CD4-positive, alpha-beta T cell treated with Interleukin-17A for 1 hour (primary cell): ENCODE measurements at regions not wholly inside any gene's neighbourhood (a gene's known extent, or its start where the extent isn't known, plus 50 kb on each side); places are given as distances from the start of the nearest gene placed in this dataset.

ENCODE experiments used
- DNase-seq: peaks from one replicate; pipeline ENCODE4 v3.0.0-alpha.2; 2020

DNA sequence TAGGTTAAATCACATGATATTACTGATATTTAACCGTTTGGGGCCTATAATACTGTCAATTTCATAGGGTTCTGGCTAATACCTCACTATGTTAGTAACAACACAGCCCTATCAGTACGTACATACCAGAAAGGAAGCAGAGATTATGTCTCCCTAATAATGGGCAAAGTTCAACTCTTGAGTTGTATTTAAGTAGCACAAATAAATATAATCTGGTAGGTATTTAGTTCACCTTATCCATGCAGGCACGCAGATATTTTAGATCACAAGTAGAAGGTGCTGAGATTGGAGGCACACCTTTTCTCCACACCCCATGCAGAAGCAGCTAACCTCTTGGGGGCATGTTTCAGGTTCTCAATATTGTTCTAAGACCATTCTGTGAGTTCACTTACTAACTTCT is 118.9 kb downstream of the IRS1 start:
- DNase-seq, result no peak

DNA sequence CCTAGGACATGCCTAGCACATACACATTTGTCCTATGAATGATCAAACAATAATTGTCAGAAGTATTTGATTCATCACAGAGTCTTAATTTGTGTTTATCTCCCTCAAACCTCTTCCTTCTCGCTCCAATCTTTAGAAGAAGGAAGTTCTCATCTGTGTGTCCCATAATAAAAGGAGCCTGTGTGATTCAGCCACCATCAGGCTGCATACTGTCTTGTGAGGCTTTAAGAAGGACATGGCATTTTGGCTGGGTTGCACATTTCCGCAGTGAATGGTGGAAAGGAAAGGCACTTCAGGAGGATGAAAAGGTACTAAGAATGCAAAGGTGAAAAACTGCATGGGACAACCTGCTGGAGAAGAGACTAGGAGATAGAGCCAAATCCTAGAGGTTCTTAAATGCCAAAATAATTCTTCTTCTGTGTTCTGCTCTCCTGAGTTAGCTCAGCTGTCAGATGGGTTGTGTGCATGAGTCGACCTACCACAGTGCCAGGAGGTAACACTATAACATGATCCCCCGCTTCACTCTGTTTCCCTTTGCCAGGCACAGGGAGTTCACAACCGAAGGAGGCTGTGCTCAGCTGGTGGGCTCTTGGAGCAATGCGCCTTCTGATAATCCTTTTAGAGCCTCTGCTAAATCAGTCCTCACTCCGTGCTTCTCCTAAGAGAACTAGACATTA is 120.1 kb downstream of the IRS1 start:
- no peak for DNase-seq

DNA sequence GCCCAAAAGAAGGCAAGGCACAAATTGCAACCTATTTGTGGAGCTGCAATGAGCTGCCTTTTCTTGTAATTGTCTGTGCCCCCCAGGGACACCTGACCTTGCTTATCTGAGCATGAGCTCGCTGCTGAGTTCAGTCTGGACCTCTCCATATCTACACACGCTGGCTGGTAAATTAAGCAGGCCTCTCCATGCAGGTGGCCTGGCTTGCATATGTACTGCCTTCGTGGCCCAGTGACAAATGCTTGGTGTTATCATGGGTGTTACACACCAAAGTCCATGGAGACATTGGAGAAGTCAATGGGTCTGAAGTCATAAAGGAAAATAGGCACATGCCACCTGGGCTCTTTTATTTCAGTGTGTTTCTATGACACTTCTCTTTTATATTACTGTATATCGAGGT is 121.2 kb downstream of the IRS1 start:
- no peak for DNase-seq

DNA sequence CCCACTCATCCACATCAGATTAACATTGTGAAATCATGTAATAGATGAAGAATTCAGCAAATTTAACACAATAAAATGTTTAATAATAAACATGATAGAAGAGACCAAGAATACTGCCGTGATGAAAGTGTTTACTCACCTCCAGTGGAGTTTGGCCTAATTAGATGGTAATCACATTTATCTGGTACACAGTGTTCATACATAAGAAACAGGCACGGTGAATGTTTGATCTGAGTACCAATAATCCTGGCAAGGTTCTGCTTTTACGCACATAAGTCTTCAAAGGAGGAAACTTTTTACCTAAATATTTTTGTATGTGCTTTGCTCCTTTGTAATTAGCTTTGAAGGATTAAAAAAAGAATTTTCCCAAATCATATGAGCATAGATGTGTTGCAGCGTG is 122.5 kb downstream of the IRS1 start:
- DNase-seq, result no peak

DNA sequence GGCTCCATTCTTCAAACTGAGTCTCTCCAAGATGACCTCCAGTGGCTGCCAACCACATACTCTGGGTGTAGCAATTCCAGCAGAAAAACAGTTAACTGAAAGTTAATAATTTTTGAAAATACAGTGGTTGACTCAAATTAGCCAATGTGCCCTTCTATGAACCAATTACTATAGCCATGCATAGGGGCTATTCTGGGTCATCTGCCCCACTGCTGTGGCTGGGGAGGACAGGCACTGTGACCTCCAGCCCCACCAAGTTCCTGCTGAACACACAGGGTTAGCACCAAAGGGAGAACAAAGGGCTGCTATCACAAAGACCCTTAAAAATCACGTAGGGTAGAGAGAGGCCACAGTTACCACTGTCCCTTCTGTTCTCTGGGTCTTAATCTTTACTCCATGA is 123.0 kb downstream of the IRS1 start:
- no peak for DNase-seq

DNA sequence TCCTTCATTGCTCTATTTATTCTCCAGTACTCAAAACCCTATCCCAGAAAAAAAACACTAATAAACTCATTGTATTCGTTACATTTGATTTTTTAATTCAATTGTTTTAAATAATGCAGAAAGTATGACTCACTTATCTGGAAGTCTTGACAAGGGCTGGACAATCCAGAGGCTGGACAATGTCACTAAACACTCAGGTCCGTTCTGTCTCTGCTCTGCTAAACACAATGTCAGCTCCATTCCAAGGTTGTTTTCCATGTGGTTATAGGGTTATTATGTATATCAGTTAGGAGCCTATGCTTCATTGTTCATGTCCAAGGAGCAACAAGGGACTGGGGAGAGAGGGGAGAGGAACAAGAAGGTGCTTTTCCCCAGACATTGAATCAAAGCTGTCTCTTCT is 125.5 kb downstream of the IRS1 start:
- DNase-seq, result no peak

DNA sequence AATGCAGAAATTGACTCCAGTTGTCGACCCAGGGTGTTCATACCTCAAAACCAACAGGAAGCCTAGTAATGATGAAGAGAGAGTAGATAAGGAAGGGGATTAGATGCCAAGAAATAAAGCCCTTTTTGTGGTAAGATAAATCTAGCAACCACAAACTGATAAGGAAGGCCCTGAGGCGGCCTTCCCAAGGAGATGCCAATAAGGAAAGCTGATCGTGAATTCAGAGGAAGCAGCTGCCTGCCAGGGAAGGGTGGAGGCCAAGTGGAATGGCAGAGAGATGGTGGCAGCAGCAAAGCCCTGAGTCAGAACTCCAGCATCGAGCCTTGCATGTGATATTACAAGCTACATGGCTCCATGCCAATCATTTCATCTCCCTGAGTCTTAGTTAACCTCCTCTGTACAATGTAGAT is 126.3 kb downstream of the IRS1 start:
- DNase-seq, result no peak

DNA sequence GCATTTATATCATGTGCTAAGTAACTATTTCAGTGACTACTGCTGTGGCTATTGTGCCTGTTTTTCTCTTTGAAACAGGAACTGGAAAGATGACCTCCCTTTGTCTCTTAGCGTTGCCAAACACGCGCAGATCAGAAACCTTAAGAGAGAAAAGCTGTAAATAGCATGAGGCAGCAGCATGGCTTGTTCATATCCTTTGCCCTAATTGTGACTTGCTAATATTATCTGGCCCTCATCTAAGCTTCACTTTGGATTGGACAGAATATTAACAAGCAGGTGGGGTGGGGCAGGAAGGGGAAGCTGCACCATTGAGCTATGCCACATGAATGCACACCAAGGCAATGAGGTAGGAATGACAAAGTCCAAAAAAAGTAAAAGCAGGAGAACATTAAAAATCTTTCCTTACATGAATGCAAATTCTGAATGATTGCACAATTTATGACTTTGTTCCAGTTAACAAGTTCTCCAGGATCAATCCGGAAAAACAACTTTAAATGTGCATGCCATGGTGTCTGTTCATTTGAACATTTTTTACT is 128.4 kb downstream of the IRS1 start:
- DNase-seq, result no peak

DNA sequence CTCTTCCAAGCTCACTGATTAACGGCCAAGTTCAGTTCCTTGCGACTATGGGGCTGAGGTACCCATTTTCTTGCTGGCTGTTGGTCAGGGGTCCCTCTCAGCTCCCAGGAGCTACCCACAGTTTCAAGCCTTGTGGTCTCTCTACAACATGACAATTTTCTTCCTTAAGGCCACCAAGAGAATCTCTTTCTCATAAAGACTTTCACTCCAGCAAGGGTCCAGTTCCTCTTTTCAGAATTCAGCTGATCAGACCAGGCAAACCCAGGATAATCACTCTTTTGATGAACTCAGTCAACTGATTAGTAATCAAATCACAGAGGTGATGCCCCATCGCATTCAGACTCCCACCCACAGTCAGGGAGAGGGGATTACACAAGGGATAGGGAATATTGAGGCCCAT is 129.7 kb downstream of the IRS1 start:
- no peak for DNase-seq

DNA sequence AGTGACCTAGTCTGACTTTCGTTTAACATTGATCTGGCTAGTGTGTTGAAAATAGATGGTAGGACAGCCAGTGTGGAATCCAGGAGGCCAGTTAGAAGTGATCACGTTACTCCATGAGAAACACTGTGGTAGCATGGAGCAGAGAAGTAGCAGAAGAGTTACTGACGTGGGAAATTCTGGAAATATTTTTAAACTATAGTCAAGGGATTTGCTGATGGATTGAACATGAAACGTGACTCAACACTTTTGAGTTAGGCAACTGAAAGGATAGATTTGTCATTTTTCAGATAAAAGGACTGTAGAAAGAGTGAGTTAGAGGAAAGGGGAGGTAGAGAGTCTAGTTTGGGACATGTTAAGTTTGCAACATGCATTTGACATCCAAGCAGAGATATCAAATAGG is 130.4 kb downstream of the IRS1 start:
- DNase-seq, result no peak

DNA sequence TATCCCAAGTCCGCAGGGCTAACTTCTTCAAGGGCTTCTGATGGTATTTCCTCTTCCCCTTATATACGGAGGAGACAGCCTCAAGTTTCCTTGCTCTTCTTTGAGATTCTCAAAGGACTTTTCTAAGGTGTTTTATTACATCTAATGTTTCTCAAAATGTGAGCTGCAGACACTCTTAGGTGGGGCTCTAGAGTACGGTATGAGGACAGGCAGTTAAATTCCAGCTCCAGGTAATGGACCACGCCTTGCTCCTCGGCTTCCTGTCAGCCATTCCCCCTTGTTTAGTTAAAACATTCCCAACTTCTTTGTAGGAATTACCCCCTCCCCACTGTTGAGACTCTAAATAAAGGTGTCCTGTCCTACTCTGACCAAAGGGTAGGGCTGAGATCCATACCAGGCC is 131.9 kb downstream of the IRS1 start:
- no peak for DNase-seq

DNA sequence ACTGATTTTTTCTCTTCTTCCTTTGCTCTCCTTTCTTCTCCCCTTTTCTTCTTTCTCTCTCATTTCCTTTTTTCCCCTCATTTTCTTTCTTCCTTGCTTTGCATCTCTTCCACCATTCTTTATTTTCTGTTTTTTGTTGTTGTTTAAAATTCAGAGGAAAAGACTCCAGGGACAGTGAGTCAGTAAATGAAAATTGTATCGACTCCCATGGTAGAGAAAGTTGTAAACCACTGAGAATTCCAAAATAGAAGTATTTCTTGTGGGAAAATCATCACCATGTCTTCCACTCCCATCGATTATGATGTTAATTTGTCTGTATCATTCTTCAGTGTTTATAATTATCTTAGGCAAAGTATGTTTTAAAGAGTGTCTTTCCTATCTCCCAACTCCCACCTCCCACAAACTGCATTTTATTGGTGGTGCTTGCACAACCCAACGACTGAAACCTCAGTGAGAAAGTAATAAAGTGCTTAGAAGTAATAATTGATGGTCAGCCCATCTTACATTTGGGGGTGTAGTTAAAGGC is 134.3 kb downstream of the IRS1 start:
- DNase-seq, result no peak

DNA sequence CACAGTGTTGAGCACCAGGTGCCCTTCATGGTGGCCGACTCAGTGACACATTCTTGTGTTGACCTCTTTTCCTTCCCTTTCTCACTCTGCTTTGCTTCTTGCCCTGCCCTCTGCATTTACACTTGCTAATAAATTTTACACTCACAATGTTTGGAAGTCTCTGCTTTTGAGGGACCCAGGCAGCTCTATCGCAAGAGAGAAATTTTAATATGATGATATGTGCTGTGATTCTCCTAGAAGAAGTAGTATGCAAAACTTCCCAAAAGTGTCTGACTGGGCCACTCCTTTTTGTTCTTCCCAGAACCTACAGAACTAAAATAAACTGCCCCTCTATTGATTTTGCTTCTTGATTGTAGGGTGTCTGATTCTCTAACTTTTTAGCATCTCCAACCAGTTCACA is 135.0 kb downstream of the IRS1 start:
- no peak for DNase-seq

DNA sequence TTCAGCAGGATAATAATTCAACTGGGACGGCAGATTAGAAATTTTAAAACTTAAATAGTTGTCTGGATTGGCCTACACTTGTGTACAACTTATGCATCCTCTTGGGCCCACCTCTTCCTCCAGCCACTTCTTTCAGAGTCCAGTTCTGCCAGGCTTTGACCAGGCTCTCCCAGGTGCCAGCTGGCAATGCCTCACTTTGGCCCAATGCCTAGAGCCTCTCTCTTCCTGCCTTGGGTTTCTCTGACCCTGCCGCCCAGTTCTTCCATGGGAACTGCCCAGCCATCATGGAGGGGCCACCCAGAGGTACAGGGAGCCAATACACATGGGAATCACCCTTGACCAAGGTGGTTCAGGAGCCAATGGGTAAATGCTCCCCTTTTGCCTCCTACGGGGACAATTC is 135.5 kb downstream of the IRS1 start:
- DNase-seq, result no peak

DNA sequence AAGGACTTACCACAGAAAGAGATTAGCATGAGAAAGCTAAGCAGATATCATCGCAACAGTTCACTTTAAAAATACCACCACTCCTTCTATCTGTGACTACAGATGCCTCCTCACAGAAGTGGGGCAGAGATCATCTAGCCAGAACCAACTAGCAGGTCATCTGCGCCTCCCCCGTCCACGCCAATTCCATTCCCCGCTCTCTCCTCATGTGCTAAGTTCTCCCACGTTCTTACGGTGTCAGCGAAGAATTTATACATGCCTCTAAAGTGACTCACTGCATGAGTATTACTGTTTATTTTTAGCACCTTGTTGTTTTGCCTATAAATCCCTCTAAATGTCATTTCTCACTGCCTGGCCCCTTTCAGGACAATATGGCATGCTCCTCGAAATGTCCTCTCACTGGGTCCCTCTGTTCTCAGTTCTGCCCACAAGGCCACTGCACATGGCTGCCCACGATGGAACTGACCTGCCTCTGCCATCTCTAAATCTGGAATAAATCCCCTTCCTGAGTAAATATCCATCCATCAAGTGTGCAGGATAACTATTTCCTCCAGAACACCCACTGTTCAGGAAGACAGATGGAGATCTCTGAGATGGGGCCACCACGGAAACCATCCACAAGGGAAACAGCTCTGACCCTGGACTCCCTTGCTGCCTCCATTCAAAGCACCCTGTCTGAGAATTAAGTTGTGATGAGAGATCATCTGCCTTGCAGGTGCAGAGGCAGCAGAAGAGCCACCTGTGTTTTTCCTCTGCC is 137.7 kb downstream of the IRS1 start:
- no peak for DNase-seq

DNA sequence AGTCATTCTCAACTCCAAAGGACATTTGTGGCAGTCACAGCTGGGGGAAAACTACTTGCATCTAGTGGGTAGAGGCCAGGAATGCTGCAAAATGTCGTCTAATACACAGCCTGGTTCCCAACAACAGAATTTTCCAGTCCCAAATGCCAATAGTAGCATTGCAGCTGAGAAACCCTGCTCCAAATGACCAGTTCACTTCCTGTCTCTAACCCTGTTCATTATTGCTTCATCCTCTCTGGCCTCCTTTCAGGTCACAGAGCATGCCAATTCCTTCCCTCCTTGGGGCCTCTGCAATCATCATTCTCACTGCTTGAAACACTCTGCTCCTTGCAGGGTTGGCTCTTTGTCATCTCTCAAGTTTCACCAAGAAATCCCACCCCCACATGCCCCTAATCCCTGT is 139.1 kb downstream of the IRS1 start:
- no peak for DNase-seq

DNA sequence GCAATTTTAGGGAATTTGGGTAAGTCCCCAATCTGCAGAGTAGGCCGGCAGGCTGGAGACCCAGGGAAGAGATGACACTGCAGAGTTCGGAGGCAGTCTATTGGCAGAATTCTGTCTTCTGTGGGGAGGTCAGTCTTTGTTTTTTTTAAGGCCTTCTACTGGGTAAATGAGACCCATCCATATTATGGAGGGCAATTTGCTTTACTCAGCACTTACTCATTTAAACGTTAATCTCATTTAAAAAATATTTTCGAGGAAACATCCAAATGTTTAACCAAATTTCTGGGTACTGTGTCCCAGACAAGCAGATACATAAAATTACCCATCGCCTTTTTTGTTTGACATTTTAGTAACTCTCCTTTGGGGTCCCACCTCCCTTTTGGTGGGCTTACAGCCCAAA is 139.5 kb downstream of the IRS1 start:
- no peak for DNase-seq

DNA sequence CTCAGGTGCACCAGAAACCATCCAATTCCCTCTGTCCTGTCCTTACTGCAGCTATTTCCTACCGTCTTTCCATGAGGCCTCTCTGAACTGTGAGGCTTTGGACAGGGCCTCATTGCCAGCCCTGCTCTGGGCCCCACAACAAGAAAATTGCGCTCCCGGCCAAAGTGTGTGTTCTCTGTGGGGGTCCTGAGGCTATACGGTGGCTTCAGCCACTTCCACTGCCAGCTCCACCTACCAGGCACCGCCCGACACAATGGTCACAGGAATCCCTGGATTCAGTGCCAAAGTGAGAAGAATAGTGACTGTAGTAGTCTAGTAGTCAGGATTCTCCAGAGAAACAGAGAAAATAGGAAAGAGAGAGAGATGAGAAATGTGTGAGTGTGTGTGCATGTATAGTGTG is 140.2 kb downstream of the IRS1 start:
- DNase-seq, result no peak

DNA sequence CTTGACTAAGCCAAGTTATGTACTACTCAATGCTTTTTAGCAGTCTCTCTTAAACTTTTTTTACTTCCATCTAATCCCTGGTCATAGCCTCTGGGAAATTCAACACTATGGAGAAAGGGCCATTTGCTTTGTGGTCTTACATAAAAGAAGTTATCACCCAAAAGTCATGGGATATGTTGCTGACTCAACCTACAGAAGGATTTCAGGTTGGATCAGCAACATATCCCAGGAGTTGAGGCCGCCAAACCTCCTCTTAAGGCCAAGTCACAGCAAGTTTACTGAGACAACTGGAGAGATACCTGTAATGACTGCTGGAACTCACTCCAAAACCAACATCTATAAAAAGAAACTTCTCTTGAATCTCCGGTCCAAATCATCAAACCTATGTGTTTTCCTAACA is 141.1 kb downstream of the IRS1 start:
- DNase-seq, result no peak

DNA sequence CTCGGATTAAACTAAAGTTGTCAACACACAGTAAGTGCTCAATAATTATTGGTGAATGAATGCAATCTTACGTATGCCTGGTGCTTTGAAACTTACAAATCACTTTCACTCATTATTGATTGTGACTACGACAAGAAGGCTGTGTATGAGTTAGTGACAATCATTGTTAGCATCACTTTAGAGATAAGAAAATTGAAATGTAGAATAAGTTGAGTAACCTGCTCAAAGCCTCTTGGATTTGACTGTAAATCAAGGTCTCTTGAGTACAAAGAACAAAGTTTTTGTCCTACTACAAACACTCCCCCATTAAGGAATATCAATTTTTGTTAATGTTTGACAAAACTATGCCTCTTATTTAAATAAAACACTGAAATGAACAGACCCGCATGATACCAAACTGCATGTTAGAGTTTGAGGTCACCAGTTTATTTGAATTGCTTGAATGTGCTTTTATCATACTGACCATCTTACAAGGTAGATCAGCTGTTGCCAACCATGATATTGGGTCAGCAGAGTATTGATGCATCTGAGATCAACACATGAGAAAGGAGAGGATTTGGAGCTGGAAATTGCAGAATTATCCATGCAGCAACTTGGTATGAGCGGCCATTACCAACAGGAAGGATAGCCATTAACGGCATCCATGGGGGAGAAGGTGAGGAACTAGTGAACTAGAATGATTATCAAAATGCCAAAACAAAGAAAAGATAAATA is 142.1 kb downstream of the IRS1 start:
- DNase-seq, result no peak

DNA sequence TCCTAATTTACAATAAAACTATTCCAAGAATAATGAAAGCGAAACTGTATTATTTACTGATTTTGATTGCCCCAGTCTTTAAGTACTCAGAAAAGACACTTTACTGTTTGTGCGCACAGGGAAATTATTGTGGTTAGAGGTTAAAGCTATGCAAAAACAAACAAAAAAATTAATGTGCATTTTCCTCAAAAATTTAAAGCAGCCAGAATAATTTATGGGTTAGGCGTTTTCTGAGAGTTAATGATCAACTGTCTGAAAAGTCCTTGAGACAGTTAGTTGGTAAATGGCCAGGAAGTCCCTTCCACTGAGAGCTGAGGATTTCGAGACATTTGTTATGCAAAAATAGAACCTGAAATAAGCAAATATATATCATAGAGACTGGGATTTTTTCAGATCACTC is 143.3 kb downstream of the IRS1 start:
- no peak for DNase-seq

DNA sequence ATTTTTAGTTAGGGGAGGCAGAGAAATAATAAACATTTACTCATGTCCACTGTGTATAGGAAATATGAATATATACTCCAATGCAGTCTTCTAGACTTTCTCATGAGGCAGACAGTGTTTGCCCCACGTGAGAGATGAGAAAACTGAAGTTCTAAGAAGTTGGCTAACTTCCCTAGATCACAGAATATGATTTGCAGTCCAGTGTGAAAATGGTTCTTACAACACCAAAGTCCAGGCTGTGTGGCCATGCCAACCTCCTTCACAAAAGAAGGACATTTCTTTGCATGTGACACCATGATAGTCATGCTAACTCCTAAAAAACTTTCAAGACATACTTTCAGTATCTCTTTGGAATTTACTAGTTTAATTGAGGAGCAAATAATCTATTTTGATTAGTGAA is 143.7 kb downstream of the IRS1 start:
- DNase-seq, result no peak

DNA sequence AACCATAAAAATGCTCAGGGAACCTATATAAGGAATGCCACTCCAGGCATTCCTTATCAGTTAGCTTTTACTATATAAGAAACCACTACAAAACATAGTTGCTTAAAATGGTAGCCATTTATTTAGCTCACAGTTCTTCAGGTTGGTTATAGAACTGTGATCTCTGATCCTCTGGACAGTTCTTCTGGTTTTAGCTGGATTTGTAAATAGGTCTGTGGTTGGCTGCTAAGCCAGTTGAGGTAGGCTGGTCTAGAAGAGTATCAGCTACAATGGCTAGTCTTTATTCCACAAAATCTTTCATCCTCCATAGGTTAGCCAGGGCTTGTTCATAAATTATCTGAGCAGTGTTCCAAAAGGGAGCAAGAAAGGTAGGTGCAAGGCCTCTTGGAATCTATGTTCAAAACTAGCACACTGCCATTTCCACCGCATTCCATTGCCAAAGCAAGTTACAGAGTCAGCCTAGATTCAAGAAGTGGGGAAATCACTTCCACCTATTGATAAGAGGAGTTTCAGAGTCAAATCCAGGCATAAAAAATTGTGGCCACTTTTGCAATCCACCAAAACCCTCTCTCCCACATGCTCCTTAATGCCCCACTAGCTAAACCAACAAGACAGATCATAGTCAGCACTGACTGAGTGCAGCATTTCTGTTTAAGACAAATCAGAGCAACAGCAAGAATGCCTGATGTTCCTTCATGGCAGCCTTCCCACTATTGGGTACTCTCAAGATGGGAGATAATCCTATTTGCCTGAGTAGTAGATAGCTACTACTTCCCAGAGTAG is 146.4 kb downstream of the IRS1 start:
- DNase-seq, result no peak
